ENCODE measurements at regions not wholly inside any gene's neighbourhood (a gene's known extent, or its start where the extent isn't known, plus 50 kb on each side); places are given as distances from the start of the nearest gene placed in this dataset.

DNA sequence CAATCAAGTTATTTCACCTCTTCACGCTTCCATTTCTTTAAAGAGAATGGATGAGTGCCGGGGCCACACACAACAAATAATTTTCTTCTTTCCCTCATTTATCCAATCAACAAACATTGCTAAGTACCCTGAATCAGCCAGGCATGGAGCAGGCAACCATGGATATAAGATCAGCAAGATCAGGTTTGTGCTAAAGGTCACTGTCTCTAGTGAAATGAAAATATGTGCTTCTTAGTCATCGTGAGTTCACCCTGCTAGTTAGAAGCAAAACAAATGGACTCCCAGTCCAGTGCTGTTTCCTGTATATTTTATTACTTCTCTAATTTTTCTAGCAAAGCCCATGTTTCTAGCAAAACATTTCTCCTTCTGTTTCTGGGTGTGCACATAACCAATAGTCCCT lies 629.2 kb downstream of the BNC2 start:
- no peak overlapping the region for H3K4me3 ChIP-seq (ENCODE audit: low read depth in 2 of 2, low read length in 2 of 2)
- ATAC-seq (no peak), DNase-seq (ENCODE audit: low read depth, low spot score) (no peak)
- POLR2A ChIA-PET, result no interaction called here
- H3K27me3 ChIP-seq (ENCODE audit: control insufficient read depth, insufficient read depth, low read length), result no peaks in the 10 kb centered on the region
- BruUV-seq (replicated peaks), result no TSS peak
- no peaks in the 10 kb centered on the region for H3K9me3 ChIP-seq (ENCODE audit: control insufficient read depth, insufficient read depth, low read depth, low read length)
- no peak for TF ChIP-seq TCF7L2 (IDR thresholded peaks at IDR 0.05; ENCODE audit: low read depth, low read length)
- TF ChIP-seq, protein P1, sequence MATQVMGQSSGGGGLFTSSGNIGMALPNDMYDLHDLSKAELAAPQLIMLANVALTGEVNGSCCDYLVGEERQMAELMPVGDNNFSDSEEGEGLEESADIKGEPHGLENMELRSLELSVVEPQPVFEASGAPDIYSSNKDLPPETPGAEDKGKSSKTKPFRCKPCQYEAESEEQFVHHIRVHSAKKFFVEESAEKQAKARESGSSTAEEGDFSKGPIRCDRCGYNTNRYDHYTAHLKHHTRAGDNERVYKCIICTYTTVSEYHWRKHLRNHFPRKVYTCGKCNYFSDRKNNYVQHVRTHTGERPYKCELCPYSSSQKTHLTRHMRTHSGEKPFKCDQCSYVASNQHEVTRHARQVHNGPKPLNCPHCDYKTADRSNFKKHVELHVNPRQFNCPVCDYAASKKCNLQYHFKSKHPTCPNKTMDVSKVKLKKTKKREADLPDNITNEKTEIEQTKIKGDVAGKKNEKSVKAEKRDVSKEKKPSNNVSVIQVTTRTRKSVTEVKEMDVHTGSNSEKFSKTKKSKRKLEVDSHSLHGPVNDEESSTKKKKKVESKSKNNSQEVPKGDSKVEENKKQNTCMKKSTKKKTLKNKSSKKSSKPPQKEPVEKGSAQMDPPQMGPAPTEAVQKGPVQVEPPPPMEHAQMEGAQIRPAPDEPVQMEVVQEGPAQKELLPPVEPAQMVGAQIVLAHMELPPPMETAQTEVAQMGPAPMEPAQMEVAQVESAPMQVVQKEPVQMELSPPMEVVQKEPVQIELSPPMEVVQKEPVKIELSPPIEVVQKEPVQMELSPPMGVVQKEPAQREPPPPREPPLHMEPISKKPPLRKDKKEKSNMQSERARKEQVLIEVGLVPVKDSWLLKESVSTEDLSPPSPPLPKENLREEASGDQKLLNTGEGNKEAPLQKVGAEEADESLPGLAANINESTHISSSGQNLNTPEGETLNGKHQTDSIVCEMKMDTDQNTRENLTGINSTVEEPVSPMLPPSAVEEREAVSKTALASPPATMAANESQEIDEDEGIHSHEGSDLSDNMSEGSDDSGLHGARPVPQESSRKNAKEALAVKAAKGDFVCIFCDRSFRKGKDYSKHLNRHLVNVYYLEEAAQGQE (IDR thresholded peaks at IDR 0.05; ENCODE audit: insufficient read depth in 1 of 2, low read depth in 2 of 2, low read length in 1 of 2), result no peak
- TF ChIP-seq POLR2AphosphoS5 (IDR thresholded peaks at IDR 0.05; ENCODE audit: low read depth, low read length), result no peak
- no peak for TF ChIP-seq SIN3A (IDR thresholded peaks at IDR 0.05; ENCODE audit: borderline replicate concordance, insufficient read depth, low read depth, low read length)
- in situ Hi-C loops (cut with HindIII; ENCODE audit: low pct_unique_long_range_greater_than_20kb, low sequenced_read_pairs), result no loop called here
- intact Hi-C loops (cut with micrococcal nuclease; ENCODE audit: unreplicated experiment), result no loop called here
- no peak overlapping the region for H3K27ac ChIP-seq (ENCODE audit: low read length)
- no peaks in the 10 kb centered on the region for H3K4me1 ChIP-seq (ENCODE audit: control insufficient read depth, insufficient read depth, low read length)
- CTCF ChIA-PET, result no interaction called here
- no peaks in the 10 kb centered on the region for H3K36me3 ChIP-seq (ENCODE audit: control insufficient read depth, insufficient read depth, low read length)

DNA sequence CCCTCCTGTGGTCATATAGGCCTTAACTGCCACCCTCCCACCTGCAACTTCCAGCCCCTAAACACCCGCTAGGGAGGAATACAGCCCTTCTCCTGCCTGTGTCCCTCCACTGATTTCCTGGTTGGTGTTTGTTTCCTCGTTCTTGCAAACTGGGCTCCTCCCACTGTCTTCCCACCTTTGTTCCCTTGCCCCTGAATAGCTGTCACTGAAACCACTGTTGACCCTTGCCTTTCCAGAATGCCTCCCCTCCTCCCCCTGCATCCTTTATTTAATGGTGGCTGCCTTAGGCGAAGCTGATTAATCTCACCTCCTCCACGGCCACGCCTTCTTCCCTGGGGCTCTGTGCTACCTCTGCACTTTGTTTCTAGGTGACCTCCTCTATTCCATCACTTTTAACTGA lies 626.7 kb downstream of the BNC2 start:
- Histone ChIP-seq H3K27me3 (ENCODE audit: control insufficient read depth, insufficient read depth, low read length) (no peaks in the 10 kb centered on the region), H3K4me3 (ENCODE audit: low read depth in 2 of 2, low read length in 2 of 2) (no peak overlapping the region), H3K36me3 (ENCODE audit: control insufficient read depth, insufficient read depth, low read length) (no peaks in the 10 kb centered on the region), H3K9me3 (ENCODE audit: control insufficient read depth, insufficient read depth, low read depth, low read length) (no peaks in the 10 kb centered on the region), H3K27ac (ENCODE audit: low read length) (no peak overlapping the region), H3K4me1 (ENCODE audit: control insufficient read depth, insufficient read depth, low read length) (no peaks in the 10 kb centered on the region)
- DNase-seq (ENCODE audit: low read depth, low spot score) (no peak), ATAC-seq (no peak)
- ChIA-PET CTCF (no interaction called here), POLR2A (no interaction called here)
- no TSS peak for BruUV-seq (replicated peaks)
- in situ Hi-C loops (cut with HindIII; ENCODE audit: low pct_unique_long_range_greater_than_20kb, low sequenced_read_pairs), result no loop called here
- intact Hi-C loops (cut with micrococcal nuclease; ENCODE audit: unreplicated experiment), result no loop called here
- TF ChIP-seq SIN3A (IDR thresholded peaks at IDR 0.05; ENCODE audit: borderline replicate concordance, insufficient read depth, low read depth, low read length) (no peak), TCF7L2 (IDR thresholded peaks at IDR 0.05; ENCODE audit: low read depth, low read length) (no peak), POLR2AphosphoS5 (IDR thresholded peaks at IDR 0.05; ENCODE audit: low read depth, low read length) (no peak)
- TF ChIP-seq, protein P1 (IDR thresholded peaks at IDR 0.05; ENCODE audit: insufficient read depth in 1 of 2, low read depth in 2 of 2, low read length in 1 of 2), result no peak
- TF ChIP-seq, protein P2, sequence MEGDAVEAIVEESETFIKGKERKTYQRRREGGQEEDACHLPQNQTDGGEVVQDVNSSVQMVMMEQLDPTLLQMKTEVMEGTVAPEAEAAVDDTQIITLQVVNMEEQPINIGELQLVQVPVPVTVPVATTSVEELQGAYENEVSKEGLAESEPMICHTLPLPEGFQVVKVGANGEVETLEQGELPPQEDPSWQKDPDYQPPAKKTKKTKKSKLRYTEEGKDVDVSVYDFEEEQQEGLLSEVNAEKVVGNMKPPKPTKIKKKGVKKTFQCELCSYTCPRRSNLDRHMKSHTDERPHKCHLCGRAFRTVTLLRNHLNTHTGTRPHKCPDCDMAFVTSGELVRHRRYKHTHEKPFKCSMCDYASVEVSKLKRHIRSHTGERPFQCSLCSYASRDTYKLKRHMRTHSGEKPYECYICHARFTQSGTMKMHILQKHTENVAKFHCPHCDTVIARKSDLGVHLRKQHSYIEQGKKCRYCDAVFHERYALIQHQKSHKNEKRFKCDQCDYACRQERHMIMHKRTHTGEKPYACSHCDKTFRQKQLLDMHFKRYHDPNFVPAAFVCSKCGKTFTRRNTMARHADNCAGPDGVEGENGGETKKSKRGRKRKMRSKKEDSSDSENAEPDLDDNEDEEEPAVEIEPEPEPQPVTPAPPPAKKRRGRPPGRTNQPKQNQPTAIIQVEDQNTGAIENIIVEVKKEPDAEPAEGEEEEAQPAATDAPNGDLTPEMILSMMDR (IDR thresholded peaks at IDR 0.05), result no peak
